ENCODE measurements at regions not wholly inside any gene's neighbourhood (a gene's known extent, or its start where the extent isn't known, plus 50 kb on each side); places are given as distances from the start of the nearest gene placed in this dataset.

DNA sequence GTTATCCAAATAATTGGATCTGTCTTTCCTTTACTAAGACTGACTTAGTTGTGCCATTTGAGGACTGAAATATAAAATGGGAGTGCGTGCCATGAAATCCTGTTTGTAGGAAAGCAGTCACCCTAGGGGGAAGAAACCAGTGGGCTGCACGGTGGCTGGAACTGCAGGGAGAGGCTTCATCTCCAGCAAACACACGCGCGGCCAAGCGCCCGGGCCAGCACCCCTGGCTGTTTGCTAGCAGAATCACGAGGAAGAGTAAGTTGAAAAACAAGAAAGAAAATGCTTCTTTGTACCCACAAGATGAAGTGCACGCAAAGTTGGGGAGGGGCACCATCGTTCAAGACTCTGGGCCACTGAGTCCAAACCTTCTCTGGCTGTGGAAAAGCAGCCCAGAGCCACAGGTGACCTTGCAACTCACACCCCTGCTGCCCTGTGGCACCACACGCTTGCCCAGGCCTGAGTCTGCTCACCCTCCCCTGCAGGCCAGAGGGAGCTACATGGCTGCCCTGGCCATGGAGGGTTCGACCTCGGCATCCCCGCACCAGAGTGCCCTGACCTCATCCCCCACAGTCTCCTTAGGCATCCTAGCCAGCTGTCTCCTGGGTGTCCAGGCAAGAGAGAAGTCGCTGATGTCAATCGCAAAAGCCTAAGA, 55.2 kb downstream of the IRX2 start:
- no peak for DNase-seq

DNA sequence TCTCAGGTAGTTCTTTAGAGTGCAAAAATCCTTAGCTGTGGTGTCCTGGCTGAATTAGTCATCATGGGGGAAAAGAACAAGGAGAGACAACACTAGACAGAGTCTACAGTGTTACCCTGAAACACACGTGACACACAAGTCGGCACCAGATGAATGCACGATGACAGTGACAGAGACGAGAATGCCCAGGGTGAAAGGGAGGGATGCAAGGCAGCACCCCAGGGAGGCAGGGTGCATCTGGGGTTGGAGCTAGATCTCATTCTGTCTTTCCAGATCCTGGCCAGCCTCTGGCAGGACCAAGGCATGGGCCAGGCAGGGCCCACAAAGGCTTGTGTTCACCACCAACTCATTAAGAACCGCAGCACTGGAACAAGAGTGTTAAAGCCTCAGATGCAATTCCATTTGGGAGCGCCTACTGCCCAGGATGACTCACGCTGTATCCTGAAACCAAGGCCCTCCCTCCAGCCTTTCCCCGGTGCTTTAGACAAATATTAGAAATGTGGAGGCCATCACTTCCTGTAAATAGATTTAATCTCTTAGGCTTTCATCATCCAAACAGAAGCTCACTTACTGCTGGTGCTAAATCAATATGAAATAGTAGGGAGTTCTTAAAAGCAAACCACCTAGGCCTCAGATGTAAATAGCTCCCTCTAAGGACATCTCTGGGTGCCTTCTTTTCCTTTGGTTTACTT, 56.1 kb downstream of the IRX2 start:
- no peak for DNase-seq

DNA sequence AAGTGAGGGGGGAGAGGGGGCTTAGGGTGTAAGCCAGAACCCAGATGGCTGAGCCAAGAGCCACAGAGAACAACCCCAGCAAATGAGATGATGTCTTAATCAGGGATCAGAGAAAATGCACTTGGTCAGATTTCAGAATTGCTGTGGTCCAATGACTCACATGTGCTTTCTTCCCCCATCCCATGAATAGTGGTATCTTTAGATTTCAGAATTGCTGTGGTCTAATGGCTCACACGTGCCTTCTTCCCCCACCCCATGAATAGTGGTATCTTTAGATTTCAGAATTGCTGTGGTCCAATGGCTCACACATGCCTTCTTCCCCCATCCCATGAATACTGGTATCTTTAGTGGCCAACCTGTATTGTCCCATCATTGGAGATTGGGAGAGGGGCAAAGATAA, 59.9 kb downstream of the IRX2 start:
- no peak for DNase-seq

DNA sequence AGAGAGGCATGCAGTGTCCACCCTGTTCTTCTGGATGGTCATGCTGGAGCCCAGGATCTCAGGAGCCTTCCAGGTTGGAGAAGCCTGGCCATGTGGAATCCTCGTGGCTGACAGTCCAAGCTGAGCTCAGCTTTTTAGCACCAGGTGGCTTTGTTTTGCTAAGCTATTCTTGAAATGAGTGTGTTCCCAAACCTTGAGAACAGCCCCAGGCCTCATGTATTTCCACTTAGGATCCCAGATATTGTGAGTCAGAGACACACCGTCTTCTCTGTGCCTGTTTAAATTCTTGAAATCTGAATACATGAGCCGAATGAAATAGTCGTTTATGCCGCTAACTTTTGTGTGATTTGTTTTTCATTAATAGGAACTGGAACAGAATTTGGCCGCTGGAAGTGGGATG, 61.2 kb downstream of the IRX2 start:
- no peak for DNase-seq

DNA sequence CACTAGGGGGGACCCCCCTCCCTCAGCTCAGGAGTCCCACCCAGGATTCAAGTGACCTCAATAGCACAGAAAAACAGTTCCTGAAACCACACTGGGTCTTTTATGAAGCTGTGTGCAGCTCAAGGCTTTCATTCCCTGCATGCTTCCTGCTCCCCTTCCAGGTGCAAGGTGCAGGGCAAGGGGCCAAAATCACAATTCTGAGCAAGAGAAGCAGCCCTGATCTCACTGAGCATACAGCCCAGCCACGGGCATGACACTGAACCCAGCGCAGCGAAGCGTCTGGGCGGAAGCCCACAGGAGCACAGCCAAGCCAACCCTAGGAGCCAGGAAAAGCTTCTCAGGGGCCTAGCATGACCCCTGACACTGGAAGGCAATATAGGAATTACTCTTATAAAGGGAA, 62.9 kb downstream of the IRX2 start:
- DNase-seq, result no peak

DNA sequence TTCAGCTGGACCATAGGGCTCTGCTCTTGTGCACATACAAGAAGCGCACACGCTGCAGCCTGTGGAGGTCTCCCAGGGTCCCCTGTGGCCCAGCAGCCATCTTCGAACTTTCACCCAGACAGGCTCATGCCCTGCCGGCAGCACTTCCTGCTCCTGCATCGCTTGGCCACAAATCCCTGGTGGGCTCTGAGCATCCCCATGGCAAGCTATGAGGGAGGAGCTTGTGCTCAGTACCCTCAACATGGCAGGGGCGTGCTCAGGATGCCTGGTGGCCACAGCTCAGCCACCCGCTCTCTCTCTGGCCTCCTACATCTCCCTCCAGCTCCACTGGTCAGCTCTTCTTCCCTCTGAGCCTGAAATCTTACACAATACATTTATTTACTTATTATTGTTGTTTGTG, 63.7 kb downstream of the IRX2 start:
- no peak for DNase-seq

DNA sequence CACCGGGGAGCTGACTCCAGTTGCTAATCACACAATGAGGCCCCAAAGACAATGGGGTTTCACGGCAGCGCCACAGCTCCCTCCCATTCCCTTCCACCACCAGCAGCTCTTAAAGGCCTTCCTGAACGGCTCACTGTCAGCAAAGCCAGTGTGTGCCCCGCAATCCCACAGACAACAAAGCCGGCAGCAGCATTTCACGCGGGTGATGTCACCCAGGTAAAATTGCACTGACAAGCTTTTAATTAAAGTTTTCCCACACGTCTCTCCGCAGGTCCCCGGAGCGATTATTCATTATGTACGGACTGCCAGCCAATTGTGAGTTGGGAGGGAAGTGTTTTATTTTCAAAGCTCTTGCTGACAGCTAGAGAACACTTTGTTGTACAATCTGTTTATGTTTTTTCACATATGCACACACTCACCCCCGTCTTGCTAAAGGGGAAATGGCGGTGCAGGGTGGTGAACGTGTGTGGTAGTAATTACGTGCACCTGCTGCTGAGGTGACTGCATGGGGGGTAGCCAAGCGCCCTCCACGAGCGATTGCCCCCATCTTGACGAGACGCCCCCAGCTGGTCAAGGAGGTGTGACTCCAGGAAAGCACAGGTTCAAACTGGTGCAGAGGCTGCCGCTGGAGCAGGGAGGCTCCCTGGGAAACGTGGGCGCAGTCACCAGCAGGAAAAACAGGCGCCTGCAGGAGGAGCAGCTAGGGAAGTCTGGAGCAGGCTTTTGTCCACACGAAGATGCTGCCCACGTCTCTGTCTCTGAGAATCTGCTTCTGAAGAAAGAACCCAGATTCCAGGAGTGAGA, 65.0 kb downstream of the IRX2 start:
- no peak for DNase-seq

DNA sequence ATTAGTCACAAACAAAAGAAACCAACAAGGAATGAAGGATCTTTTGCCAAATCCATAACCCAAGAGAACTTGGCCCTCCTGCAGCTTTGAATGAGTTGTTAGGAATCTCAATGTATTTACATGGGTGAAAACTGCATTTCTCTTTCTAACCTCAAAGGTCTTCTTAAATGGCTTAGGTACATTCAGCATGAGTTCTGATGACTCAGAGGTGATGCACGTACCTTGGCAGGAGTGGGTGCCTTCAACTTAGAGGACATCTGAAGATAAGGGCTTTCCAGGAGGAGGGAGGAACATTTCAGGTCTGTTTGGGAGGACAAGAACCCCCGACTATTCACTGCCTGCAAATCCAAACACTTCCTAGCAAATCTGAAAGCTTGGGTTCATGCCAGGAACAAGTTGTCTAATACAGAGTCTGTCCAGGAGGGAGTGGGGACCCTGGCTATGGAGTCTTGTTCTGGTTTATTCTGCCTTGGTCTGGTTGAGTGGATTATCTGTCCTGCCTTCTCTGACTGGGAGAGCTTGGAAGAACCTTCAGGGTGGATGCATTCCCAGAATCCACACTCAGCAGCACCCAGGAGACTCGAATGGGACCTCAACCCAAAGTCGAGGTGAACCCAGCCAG, 65.7 kb downstream of the IRX2 start:
- no peak for DNase-seq

DNA sequence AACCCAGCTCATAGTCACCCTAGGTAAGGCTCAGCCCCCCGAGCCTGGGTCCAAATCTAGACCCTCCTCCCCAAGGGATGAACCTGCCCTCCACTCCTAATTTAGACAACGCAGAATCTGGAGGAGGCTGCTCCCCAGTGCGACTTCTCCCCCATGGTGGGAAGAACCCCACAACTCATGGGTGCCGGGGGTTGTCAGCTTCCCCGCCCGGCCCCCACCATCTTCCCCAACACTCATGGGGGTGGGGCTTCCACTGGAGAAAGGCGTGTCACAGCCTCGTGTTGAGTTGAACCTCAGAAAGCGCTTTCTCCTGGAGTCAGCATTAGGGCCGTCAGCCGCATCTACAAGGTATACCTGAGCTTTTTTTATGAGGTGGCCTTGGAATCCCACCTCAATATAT, 66.9 kb downstream of the IRX2 start:
- DNase-seq, result no peak

DNA sequence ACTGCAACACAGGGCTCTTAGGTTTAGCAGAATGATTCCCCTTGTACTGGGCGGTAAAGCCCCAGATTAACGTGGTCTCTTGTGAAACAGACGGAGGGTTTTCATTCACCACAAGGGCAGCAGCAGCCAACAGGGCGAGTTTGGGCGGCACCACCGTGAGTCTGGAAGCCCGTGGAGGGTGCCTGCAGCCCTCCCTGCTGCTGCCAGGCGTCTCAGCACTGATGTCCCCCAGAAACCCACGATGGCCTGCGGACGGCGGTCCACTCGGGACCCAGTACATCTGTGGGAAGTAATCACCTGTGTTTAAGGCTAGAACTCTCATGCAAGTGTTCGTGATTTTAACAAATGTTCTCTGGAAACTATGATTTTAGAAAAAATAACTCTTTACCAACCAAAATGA, 67.8 kb downstream of the IRX2 start:
- DNase-seq, result no peak

DNA sequence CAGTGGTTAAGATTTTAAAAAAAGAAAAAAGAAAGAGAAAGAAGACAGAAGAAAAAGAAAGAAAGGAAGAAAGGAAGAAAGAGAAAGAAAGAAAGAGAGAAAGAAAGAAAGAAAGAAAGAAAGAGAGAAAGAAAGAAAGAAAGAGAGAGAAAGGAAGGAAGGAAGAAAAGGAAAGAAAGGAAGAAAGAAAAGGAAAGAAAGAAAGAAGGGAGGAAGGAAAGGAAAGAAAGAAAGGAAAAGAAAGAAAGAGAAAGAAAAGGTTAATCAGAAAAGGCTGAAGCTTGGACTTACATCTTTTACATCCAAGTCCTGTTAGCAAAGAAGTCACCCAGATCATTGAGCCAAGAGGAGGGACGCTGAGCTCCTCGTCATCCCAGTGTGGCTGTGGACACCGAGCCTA, 70.0 kb downstream of the IRX2 start:
- DNase-seq, result no peak

DNA sequence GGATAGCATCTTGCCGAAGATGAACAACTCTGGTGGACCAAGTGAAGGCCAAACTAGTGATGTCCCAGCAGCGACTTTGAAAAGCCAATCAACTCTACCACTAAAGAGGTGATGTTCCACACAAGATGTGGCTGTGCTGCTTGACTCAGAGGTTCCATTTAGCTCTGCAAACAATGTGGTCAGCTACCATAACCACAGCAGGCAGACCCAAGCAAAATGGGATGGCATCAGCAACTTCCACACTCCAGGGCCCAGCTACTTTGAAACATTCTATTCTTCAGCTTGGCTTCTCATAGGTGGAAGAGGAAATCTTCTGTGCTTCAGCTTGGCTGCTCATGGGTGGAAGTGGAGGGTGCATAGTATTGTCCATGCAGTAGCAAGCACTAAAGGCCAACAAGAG, 70.5 kb downstream of the IRX2 start:
- DNase-seq, result no peak

DNA sequence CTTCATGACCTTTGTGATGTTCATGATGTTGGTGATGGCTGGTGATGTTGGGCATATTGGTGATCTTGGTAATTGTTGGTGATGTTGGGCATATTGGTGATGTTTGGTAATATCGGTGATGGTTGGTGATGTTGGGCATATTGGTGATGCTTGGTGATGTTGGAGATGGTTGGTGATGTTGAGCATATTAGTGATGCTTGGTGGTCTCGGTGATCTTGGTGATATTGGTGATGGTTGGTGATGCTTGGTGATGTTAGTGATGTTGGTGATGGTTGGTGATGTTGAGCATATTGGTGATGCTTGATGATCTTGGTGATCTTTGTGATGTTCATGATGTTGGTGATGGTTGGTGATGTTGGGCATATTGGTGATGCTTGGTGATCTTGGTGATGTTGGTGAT, 73.8 kb downstream of the IRX2 start:
- DNase-seq, result no peak

DNA sequence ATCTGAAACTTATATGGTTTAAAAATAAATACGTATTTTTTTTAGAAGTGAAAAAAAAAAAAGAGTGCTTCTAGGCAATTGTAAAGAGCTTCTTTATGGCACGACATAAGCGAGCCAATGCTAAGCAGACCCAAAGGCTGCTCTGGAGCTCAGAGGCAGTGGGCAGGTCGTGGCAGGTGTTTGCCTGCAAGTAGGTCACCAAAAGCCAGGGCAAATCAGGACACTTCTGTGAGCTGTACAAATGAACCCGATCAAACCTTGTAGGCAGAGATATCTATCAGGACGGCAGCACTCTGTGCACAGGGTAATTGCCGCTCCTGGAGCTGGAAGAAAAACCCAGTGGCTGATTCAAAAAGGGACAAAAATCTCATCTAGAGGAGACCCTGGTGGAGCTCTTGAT, 75.9 kb downstream of the IRX2 start:
- no peak for DNase-seq

DNA sequence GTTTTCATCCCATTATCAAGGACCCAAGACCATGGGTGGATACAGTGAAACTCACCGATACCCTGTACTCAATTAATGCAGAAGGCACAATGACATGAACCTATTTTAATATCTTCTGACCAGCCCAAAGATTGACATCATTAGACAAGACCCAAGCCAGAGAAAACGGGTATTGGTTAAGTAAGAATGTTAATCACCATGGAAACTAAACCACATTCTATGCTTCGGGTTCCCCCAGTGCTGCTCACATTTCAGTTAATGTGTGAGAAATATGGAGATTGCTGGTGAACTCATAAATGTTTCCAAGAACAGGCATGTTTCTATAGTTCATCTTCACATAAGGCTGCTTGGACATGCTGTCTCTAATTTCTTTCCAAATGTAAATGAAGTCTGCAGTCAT, 77.0 kb downstream of the IRX2 start:
- DNase-seq, result no peak

DNA sequence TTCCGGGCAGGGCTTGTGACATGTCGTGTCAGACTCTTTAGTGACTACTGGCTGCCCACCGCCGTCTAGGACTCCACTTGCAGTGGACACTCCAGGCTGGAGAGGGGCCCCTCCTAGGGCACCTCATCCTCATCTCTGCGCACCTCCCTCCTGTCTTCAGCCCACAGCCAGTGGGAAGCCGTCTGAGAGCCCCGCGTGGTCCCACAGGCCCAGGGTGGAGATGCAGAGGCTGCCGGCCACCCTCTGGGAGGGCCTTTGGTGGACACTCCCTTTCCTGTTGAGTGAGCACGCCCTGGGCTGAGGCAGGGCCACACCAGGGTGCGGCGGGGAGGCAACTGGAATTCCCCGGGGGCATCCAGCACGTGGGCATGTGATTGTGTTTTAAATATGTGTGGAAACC, 80.5 kb downstream of the IRX2 start:
- DNase-seq, result no peak

DNA sequence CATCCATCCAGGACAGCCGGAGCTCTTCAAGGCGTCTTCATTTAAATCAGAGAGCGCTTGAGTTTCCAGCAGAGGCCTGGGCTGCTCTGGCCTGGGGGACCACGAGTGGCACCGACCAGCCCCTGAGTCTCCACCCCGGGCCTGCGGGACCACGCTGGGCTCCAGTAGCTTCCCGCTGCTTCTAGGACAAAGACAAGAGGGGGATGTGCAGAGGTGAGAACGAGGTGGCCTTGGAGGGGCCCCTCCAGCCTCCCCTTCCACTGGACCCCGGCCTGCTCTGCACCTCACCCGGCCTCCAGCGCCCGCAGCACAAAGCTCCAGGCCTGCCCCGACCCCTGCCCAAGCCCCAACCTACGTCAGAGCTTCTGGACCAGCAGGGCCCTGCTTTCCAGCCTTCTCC, 81.6 kb downstream of the IRX2 start:
- DNase-seq, result no peak

DNA sequence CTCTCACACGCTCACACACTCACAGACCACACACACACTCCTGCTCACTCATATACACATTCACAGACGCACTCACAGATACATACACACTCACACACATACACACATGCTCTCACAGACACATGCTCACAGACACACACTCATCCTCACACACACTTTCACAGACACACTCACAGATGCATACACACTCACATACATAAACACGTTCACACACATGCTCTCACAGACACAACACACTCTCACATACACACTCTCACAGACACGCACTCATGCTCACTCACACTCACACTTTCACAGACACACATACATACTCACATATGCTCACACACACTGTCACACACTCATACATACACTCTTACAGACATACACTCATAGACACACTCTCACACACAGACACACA, 82.2 kb downstream of the IRX2 start:
- no peak for DNase-seq

DNA sequence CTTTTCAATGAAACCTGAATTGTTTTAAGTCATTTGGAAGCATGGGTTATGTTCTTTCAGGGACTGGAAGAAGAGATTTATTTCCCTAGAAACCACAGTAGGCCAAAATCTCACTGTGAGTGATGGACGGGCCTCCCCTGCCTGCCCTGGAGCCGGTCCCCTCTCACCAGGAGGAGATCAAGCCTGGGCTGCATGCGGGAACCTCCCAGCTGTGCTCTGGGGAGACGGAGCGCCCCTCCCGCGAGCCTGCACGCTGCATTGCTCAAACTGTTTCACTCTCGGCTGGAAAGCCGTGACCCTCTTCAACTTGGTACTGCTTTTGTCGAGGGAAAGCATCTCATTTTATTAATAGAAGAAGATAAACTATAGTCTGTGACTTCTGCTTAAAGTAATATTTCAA, 85.4 kb downstream of the IRX2 start:
- DNase-seq, result no peak

DNA sequence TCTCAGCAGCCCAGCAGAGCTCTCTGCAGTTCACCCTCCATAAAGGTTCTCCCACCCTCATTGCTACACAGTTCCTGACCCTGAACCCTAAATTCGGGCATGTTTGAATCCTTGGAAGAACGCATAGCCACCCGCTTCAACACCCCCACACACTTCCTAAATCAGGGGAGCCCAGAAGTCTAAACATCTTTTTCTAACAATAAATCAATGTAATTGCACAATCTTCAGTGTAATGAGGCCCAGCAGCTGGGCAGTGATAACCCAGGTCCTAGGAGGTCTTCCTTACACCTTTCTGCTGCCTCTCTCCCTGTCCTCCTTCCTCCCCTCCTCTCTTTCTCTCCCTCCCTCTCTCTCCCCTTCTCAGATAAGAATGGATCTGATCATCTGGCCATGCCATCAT, 88.0 kb downstream of the IRX2 start:
- no peak for DNase-seq

DNA sequence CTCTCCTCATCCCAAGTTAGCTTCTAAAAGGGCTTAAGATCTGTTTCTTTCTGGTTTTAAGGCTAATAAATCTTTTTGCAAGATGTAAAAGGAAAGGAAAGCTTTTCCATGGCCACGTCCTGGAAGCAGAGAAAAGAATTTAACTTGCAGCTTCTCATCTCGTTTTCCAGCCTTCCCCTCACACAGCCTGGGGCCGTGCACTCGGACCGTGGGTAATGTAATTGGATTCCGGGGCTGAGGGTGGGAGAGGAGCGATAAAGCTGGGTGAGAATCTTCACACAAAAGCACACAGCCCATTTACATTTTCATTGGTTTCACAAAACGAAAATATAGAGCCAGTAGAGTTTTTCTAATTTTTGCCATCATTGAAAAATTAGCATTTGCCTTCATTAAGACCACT, 91.2 kb downstream of the IRX2 start:
- no peak for DNase-seq

DNA sequence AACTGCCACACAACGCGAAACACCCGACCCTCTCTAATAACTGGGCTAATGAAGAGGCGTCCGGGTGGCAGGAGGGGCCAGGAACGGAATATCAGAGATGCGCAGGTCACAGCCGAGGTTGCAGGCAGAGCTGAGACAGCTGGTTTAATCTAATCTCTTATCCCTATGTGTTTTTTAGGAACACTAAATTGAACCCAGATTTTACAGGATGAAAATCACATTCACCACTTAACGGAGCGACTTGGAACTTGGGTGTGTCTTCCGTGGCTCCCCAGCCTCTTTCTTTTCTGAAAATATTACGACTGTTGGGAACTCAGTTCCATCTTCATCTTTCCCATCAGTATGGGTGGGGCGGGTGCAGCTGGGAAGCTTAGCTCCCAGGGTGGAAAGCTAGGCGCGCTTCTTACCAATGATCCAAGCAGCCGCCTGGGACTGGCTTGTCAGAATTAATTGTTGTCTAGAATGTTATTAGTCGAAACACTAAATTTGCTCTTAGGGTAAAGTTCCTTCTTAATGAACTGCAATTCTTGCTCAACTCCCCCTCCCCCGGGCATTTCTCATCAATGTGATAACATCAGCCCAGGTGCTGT, 92.5 kb downstream of the IRX2 start:
- no peak for DNase-seq

DNA sequence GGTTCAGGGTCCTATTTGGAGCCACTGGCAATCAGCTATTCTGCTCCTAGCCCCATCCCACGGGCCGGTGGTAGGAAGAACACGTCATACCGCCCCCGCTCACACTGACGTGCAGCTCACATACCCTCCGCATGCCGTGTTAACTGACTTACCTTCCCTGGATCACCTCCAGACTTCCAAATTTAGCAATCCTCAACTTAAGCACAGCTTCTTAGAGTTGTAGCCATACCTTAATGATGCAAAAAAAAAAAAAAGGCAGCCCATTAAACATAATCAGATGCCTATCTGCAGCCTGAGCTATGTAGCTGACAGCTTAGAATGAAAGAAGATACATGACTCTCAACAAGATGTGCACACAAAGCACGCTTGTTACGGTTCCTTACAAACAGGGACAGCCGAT, 93.0 kb downstream of the IRX2 start:
- no peak for DNase-seq

DNA sequence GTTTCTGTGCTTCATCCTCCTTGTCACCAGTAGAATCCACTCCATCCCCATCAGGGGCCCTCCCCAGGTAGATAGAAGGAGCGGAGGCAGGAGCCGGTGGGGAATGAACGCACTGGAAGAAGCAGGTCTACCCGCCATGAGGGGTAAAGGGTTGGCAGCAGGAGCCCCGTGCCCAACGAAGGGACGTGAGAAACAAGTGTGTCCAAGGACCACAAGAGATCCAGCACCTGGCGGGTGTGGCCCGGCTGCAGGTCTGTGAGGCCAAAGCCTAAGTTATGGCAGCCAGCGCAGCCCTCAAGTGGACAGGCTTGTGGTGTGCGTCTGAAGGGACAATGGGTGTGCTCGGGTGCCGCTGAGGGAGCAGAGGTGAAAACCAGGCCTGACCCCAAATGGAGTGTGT, 94.3 kb downstream of the IRX2 start:
- DNase-seq, result no peak
